ENCODE measurements at regions not wholly inside any gene's neighbourhood (a gene's known extent, or its start where the extent isn't known, plus 50 kb on each side); places are given as distances from the start of the nearest gene placed in this dataset.

DNA sequence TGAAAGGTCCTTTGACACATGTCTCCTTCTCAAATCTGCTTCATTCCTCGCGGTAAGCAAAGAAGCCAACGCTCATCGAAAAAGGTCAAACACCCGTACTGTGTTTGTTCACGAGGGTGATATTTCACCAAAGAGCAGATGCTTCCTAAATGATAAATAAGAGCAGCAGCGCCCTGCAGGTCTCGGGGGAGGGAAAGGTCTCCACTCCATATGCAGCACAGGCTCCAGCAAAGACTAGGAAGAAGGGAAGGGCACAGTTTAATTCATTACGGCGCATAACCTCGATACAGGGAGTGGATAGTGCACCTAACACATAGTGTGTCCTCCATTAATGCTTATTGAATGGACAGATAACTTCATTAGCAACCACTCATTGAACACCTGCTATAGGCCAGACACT, 593.3 kb downstream of the CDK5RAP2 start:
- Histone ChIP-seq H3K36me3 (ENCODE audit: control insufficient read depth, insufficient read depth, low read length) (no peaks in the 10 kb centered on the region), H3K4me3 (ENCODE audit: low read depth, low read length) (no peak overlapping the region), H3K27me3 (ENCODE audit: control insufficient read depth, insufficient read depth, low read length) (no peaks in the 10 kb centered on the region)
- no peak for FAIRE-seq
- no peak for DNase-seq (ENCODE audit: low read depth)
- TF ChIP-seq CTCF (IDR thresholded peaks at IDR 0.05; ENCODE audit: insufficient read depth, low read length, severe bottlenecking): no peak

DNA sequence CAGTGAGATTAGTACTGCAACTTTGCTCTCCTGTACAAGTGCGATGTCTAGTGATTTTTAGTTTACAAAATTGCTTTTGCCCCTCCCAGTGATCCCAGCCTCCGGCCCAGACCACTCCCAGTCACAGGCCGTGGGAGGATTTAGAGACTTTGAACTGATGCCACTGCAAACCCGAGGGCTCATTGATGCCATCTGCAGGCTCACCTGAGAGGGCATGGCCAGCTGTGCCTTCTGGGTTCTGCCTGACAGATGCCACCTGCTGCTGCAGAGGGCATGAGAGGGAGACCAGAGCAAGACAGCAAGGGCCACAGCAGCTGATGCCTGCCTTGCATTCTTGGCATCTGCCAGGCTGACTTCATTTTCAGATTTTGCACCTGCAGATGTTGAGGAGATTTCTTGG, 593.8 kb downstream of the CDK5RAP2 start:
- FAIRE-seq (no peak), DNase-seq (ENCODE audit: low read depth) (no peak)
- Histone ChIP-seq H3K36me3 (ENCODE audit: control insufficient read depth, insufficient read depth, low read length) (no peaks in the 10 kb centered on the region), H3K27me3 (ENCODE audit: control insufficient read depth, insufficient read depth, low read length) (no peaks in the 10 kb centered on the region), H3K4me3 (ENCODE audit: low read depth, low read length) (no peak overlapping the region)
- TF ChIP-seq CTCF (IDR thresholded peaks at IDR 0.05; ENCODE audit: insufficient read depth, low read length, severe bottlenecking): no peak

- no peak overlapping the region for H3K4me3 ChIP-seq (ENCODE audit: low read depth, low read length)
- no peak for FAIRE-seq
- no peaks in the 10 kb centered on the region for H3K27me3 ChIP-seq (ENCODE audit: control insufficient read depth, insufficient read depth, low read length)
- no peak for DNase-seq (ENCODE audit: low read depth)
- no peaks in the 10 kb centered on the region for H3K36me3 ChIP-seq (ENCODE audit: control insufficient read depth, insufficient read depth, low read length)
- no peak for TF ChIP-seq CTCF (IDR thresholded peaks at IDR 0.05; ENCODE audit: insufficient read depth, low read length, severe bottlenecking)
These were observed 604.8 kb upstream of the BRINP1 start for GRCh38 chr9:119974026-119974425.

GRCh38 chr9:119968836-119969707, 599.8 kb upstream of the BRINP1 start:
- FAIRE-seq (no peak), DNase-seq (ENCODE audit: low read depth) (peak; percentile 32)
- no peaks in the 10 kb centered on the region for H3K36me3 ChIP-seq (ENCODE audit: control insufficient read depth, insufficient read depth, low read length)
- TF ChIP-seq CTCF (IDR thresholded peaks at IDR 0.05; ENCODE audit: insufficient read depth, low read length, severe bottlenecking): peak; percentile 82
- H3K27me3 ChIP-seq (ENCODE audit: control insufficient read depth, insufficient read depth, low read length): no peaks in the 10 kb centered on the region
- no peak overlapping the region for H3K4me3 ChIP-seq (ENCODE audit: low read depth, low read length)

DNA sequence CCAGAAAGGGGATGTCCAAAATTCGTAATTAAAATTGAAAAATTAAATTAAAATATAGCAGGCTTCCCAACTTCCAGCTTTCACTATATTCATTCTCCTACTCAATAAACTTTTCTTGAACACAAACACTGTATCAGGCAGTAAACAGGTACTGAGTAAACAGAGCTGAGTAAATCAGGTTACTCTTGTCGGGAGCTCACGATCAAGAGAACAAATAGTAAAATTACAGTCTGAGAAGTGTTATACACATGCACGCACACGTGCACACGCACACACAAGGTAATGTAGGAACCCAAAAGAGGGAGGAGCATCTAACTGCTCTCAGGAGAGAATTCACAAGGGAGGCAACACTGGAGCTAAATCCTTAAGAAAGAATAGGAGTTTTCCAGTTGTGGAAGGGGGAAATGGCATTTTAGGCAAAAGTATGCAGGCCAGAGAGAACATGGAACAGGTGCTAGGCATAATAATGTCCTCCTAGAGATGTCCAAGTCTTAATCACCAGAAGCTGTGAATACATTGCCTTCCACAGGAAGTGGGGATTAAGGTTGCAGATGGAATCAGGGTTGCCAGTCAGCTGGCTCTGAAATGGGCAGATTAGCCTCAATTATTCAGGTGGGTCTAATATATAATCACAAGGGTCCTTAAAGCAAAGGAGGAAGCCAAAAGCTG, 598.8 kb upstream of the BRINP1 start:
- no peak for DNase-seq (ENCODE audit: low read depth)
- TF ChIP-seq CTCF (IDR thresholded peaks at IDR 0.05; ENCODE audit: insufficient read depth, low read length, severe bottlenecking): no peak
- H3K4me3 ChIP-seq (ENCODE audit: low read depth, low read length): no peak overlapping the region
- H3K27me3 ChIP-seq (ENCODE audit: control insufficient read depth, insufficient read depth, low read length): no peaks in the 10 kb centered on the region
- FAIRE-seq: no peak
- no peaks in the 10 kb centered on the region for H3K36me3 ChIP-seq (ENCODE audit: control insufficient read depth, insufficient read depth, low read length)

Data from bronchial epithelial cell (primary cell).